Effector memory CD4-positive, alpha-beta T cell (primary cell): ENCODE measurements at regions not wholly inside any gene's neighbourhood (a gene's known extent, or its start where the extent isn't known, plus 50 kb on each side); places are given as distances from the start of the nearest gene placed in this dataset.
"Not testable (repeated sequence)": the region's sequence is repeated elsewhere in the genome, so short reads cannot be mapped to it uniquely, and the experiment has no call there.

Source experiments
- DNase-seq, 3 donors: peaks; one replicate each; pipeline ENCODE4 v3.0.0-alpha.2; 2020
- H3K27ac ChIP-seq: 2 replicates; pipeline ENCODE4 v1.7.0; 2013; ENCODE audit warnings: mild to moderate bottlenecking, low read length, moderate library complexity; ENCODE audit not compliant: insufficient read depth, poor library complexity, severe bottlenecking
- H3K27me3 ChIP-seq: replicated peaks from 2 replicates; pipeline ENCODE4 v1.7.0; 2013; ENCODE audit warnings: mild to moderate bottlenecking, low read length; ENCODE audit not compliant: insufficient read depth, control insufficient read depth, poor library complexity, severe bottlenecking
- H3K36me3 ChIP-seq: 2 replicates; pipeline ENCODE4 v1.7.0; 2013; ENCODE audit warnings: mild to moderate bottlenecking, low read length, moderate library complexity; ENCODE audit not compliant: control insufficient read depth, insufficient read depth
- H3K4me1 ChIP-seq: 2 replicates; pipeline ENCODE4 v1.7.0; 2013; ENCODE audit warnings: low read length, mild to moderate bottlenecking; ENCODE audit not compliant: control insufficient read depth, insufficient read depth, poor library complexity, severe bottlenecking
- H3K4me3 ChIP-seq: 2 replicates; pipeline ENCODE4 v1.7.0; 2013; ENCODE audit warnings: low read length, low read depth, mild to moderate bottlenecking; ENCODE audit not compliant: insufficient read depth, poor library complexity, severe bottlenecking
- H3K9me3 ChIP-seq: 2 replicates; pipeline ENCODE4 v1.7.0; 2013; ENCODE audit warnings: mild to moderate bottlenecking, low read length, moderate library complexity; ENCODE audit not compliant: control insufficient read depth

- no peak for DNase-seq
- no peak overlapping the region for H3K4me3 ChIP-seq
Observed at GRCh38 chr5:54799645-54800044, 185.7 kb downstream of the ESM1 start.

GRCh38 chr5:54795777-54796176, 189.6 kb downstream of the ESM1 start:
- no peak for DNase-seq
- Histone ChIP-seq H3K36me3 (no peaks in the 10 kb centered on the region), H3K4me1 (no peaks in the 10 kb centered on the region), H3K27ac (no peak overlapping the region), H3K9me3 (no peaks in the 10 kb centered on the region), H3K27me3 (no peaks in the 10 kb centered on the region), H3K4me3 (no peak overlapping the region)

More at GRCh38 chr5:54799645-54800044, 185.7 kb downstream of the ESM1 start:
- no peaks in the 10 kb centered on the region for H3K27me3 ChIP-seq
- H3K9me3 ChIP-seq, result no peaks in the 10 kb centered on the region
- no peaks in the 10 kb centered on the region for H3K4me1 ChIP-seq
- H3K27ac ChIP-seq, result no peak overlapping the region
- no peaks in the 10 kb centered on the region for H3K36me3 ChIP-seq

GRCh38 chr5:54795284-54795683, 190.1 kb downstream of the ESM1 start:
- Histone ChIP-seq H3K4me1 (no peaks in the 10 kb centered on the region), H3K4me3 (no peak overlapping the region), H3K36me3 (no peaks in the 10 kb centered on the region), H3K27ac (no peak overlapping the region), H3K9me3 (no peaks in the 10 kb centered on the region), H3K27me3 (no peaks in the 10 kb centered on the region)
- no peak for DNase-seq

GRCh38 chr5:54794135-54794975, 191.0 kb downstream of the ESM1 start:
- Histone ChIP-seq H3K36me3 (no peaks in the 10 kb centered on the region), H3K4me3 (no peak overlapping the region), H3K27ac (no peak overlapping the region), H3K27me3 (no peaks in the 10 kb centered on the region), H3K9me3 (no peaks in the 10 kb centered on the region), H3K4me1 (no peaks in the 10 kb centered on the region)
- no peak for DNase-seq

- H3K4me3 ChIP-seq, result no peak overlapping the region
Observed at GRCh38 chr5:54793468-54794134, 191.8 kb downstream of the ESM1 start.

GRCh38 chr5:54792611-54793404, 192.6 kb downstream of the ESM1 start:
- no peak for DNase-seq
- H3K27me3 ChIP-seq, result no peaks in the 10 kb centered on the region

More at GRCh38 chr5:54793468-54794134, 191.8 kb downstream of the ESM1 start:
- DNase-seq, result no peak
- Histone ChIP-seq H3K27me3 (no peaks in the 10 kb centered on the region), H3K4me1 (no peaks in the 10 kb centered on the region), H3K36me3 (no peaks in the 10 kb centered on the region), H3K9me3 (no peaks in the 10 kb centered on the region), H3K27ac (no peak overlapping the region)

GRCh38 chr5:54787910-54788309, 197.5 kb downstream of the ESM1 start:
- DNase-seq, H3K4me3 ChIP-seq, H3K9me3 ChIP-seq, H3K36me3 ChIP-seq, H3K27ac ChIP-seq, H3K27me3 ChIP-seq, H3K4me1 ChIP-seq: not testable (repeated sequence)

More at GRCh38 chr5:54792611-54793404, 192.6 kb downstream of the ESM1 start:
- Histone ChIP-seq H3K27ac (no peak overlapping the region), H3K9me3 (no peaks in the 10 kb centered on the region), H3K4me3 (no peak overlapping the region), H3K4me1 (no peaks in the 10 kb centered on the region), H3K36me3 (no peaks in the 10 kb centered on the region)

GRCh38 chr5:54785729-54786591, 199.4 kb downstream of the ESM1 start:
- Histone ChIP-seq H3K36me3 (no peaks in the 10 kb centered on the region), H3K27ac (no peak overlapping the region), H3K4me3 (no peak overlapping the region), H3K27me3 (no peaks in the 10 kb centered on the region), H3K4me1 (no peaks in the 10 kb centered on the region), H3K9me3 (no peaks in the 10 kb centered on the region)
- DNase-seq, result no peak

- H3K36me3 ChIP-seq, result no peaks in the 10 kb centered on the region
- no peak overlapping the region for H3K4me3 ChIP-seq
- H3K9me3 ChIP-seq, result no peaks in the 10 kb centered on the region
- no peak overlapping the region for H3K27ac ChIP-seq
- no peaks in the 10 kb centered on the region for H3K4me1 ChIP-seq
- no peak for DNase-seq
- no peaks in the 10 kb centered on the region for H3K27me3 ChIP-seq
Observed at GRCh38 chr5:54778783-54779182, 206.6 kb downstream of the ESM1 start.
